ENCODE measurements at regions not wholly inside any gene's neighbourhood (a gene's known extent, or its start where the extent isn't known, plus 50 kb on each side); places are given as distances from the start of the nearest gene placed in this dataset.

DNA sequence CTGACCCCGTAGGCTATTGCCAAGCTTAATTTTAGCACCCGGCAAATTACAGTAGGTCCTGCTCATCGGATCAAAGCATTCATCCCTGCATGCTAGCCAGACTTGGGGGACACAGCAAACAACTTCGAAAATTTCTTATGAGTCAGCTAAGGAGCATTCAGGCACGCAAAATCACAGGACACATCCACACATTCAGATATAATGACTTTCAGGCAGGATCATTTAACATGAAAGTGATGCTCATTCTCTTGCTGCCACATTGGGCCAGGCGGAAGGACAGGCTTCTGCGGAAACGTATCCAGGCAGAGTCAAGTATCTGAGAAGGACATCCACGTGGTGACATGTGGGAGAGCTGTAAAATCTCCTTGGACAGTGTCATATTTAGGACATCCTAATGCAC lies 474.0 kb upstream of the NRP1 start:
- Mint-ChIP-seq H3K4me1 (peaks cover 22 to 30% of the 10 kb centered on the region in 2 experiments), H3K27ac (no peak overlapping the region), H3K36me3 (ENCODE audit: insufficient read depth in 1 of 3, low read depth in 3 of 3) (peaks cover 4 to 7% (median 6%) of the 10 kb centered on the region in 3 experiments; a peak in 4 of 7 replicates), H3K9me3 (peaks cover 6 to 9% of the 10 kb centered on the region in 2 experiments; a peak in 4 of 5 replicates), H3K27me3 (ENCODE audit: low read depth) (no peaks in the 10 kb centered on the region; the same call in 1 of the 2 replicates), H3K4me3 (no peak overlapping the region)
- Histone ChIP-seq H3K27me3 (ENCODE audit: insufficient read depth, low read length) (no peaks in the 10 kb centered on the region), H2BK120ac (ENCODE audit: low read depth, low read length, poor library complexity, severe bottlenecking) (no peak overlapping the region), H3K27ac (ENCODE audit: insufficient read length, low read depth, low read length) (no peak overlapping the region), H4K5ac (ENCODE audit: insufficient read length, low read depth, low read length) (no peak overlapping the region), H3K23ac (ENCODE audit: insufficient read length, low read depth, low read length) (no peak overlapping the region), H3K4me1 (ENCODE audit: insufficient read depth, low read length) (no peaks in the 10 kb centered on the region; the same call in 1 of the 2 replicates), H4K20me1 (ENCODE audit: control insufficient read depth, insufficient read depth, insufficient read length) (no peaks in the 10 kb centered on the region), H3K79me1 (ENCODE audit: insufficient read depth, low read depth, low read length, poor library complexity, severe bottlenecking) (no peaks in the 10 kb centered on the region), H3K56ac (ENCODE audit: insufficient read length, low read depth, low read length) (no peak overlapping the region), H2BK5ac (ENCODE audit: insufficient read length, low read length) (no peak overlapping the region), H3K4ac (ENCODE audit: low read depth, low read length) (no peak overlapping the region), H3K18ac (ENCODE audit: insufficient read length, low read depth, low read length) (no peak overlapping the region), H3K79me2 (ENCODE audit: insufficient read depth, low read length) (no peaks in the 10 kb centered on the region), H2AFZ (ENCODE audit: low read length) (no peak overlapping the region), H2AK5ac (ENCODE audit: insufficient read length, low read length) (no peak overlapping the region), H3K9me3 (ENCODE audit: control insufficient read depth, low read depth, low read length) (no peaks in the 10 kb centered on the region), H2BK20ac (ENCODE audit: low read depth, low read length, poor library complexity, severe bottlenecking) (no peak overlapping the region), H3K14ac (ENCODE audit: insufficient read depth, low read length) (no peak overlapping the region), H3K4me2 (ENCODE audit: insufficient read depth, insufficient read length, low read length) (no peak overlapping the region), H4K91ac (ENCODE audit: insufficient read length, low read depth, low read length) (no peak overlapping the region), H3K23me2 (ENCODE audit: insufficient read length, low read depth, low read length, poor library complexity, severe bottlenecking) (no peaks in the 10 kb centered on the region), H2BK15ac (ENCODE audit: low read depth, low read length) (no peak overlapping the region), H3K9ac (ENCODE audit: extremely low read depth, insufficient read length, low read length) (no peak overlapping the region), H2BK12ac (ENCODE audit: insufficient read length, low read depth, low read length) (no peak overlapping the region), H3T11ph (ENCODE audit: low read length) (no peak overlapping the region), H4K8ac (replicated peaks; ENCODE audit: insufficient read length, low read depth, low read length) (no peak overlapping the region)
- WGBS (ENCODE audit: extremely low coverage, insufficient read length, low lambda C conversion rate): no CpG with 5 or more reads among the region's 9 CpGs
- no peak for DNase-seq
- TF ChIP-seq, protein P1, sequence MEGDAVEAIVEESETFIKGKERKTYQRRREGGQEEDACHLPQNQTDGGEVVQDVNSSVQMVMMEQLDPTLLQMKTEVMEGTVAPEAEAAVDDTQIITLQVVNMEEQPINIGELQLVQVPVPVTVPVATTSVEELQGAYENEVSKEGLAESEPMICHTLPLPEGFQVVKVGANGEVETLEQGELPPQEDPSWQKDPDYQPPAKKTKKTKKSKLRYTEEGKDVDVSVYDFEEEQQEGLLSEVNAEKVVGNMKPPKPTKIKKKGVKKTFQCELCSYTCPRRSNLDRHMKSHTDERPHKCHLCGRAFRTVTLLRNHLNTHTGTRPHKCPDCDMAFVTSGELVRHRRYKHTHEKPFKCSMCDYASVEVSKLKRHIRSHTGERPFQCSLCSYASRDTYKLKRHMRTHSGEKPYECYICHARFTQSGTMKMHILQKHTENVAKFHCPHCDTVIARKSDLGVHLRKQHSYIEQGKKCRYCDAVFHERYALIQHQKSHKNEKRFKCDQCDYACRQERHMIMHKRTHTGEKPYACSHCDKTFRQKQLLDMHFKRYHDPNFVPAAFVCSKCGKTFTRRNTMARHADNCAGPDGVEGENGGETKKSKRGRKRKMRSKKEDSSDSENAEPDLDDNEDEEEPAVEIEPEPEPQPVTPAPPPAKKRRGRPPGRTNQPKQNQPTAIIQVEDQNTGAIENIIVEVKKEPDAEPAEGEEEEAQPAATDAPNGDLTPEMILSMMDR (conservative IDR thresholded peaks at IDR 0.05): no peak

Measured in H9 (cell line).